ENCODE measurements at regions not wholly inside any gene's neighbourhood (a gene's known extent, or its start where the extent isn't known, plus 50 kb on each side); places are given as distances from the start of the nearest gene placed in this dataset.

GRCh38 chr6:117110146-117110545, 155.2 kb upstream of the VGLL2 start:
- in situ Hi-C loops (cut with HindIII; ENCODE audit: low pct_unique_long_range_greater_than_20kb, low sequenced_read_pairs): no loop called here
- no peak for TF ChIP-seq JUND (IDR thresholded peaks at IDR 0.05; ENCODE audit: low read depth)
- DNase-seq (ENCODE audit: low read depth in 1 of 2, low spot score in 1 of 2): no peak

- DNase-seq (ENCODE audit: low read depth in 1 of 2, low spot score in 1 of 2): no peak
- no peak for TF ChIP-seq JUND (IDR thresholded peaks at IDR 0.05; ENCODE audit: low read depth)
- in situ Hi-C loops (cut with HindIII; ENCODE audit: low pct_unique_long_range_greater_than_20kb, low sequenced_read_pairs): no loop called here
Observed at GRCh38 chr6:117110737-117111136, 154.6 kb upstream of the VGLL2 start.

- TF ChIP-seq JUND (IDR thresholded peaks at IDR 0.05; ENCODE audit: low read depth): no peak
- in situ Hi-C loops (cut with HindIII; ENCODE audit: low pct_unique_long_range_greater_than_20kb, low sequenced_read_pairs): no loop called here
Observed at GRCh38 chr6:117117652-117118051, 147.7 kb upstream of the VGLL2 start.

GRCh38 chr6:117118490-117118889, 146.9 kb upstream of the VGLL2 start:
- no peak for DNase-seq (ENCODE audit: low read depth in 1 of 2, low spot score in 1 of 2)
- TF ChIP-seq JUND (IDR thresholded peaks at IDR 0.05; ENCODE audit: low read depth): no peak
- in situ Hi-C loops (cut with HindIII; ENCODE audit: low pct_unique_long_range_greater_than_20kb, low sequenced_read_pairs): no loop called here

More at GRCh38 chr6:117117652-117118051, 147.7 kb upstream of the VGLL2 start:
- DNase-seq (ENCODE audit: low read depth in 1 of 2, low spot score in 1 of 2): no peak

- TF ChIP-seq JUND (IDR thresholded peaks at IDR 0.05; ENCODE audit: low read depth): no peak
- in situ Hi-C loops (cut with HindIII; ENCODE audit: low pct_unique_long_range_greater_than_20kb, low sequenced_read_pairs): no loop called here
- no peak for DNase-seq (ENCODE audit: low read depth in 1 of 2, low spot score in 1 of 2)
Observed at GRCh38 chr6:117126213-117126612, 139.1 kb upstream of the VGLL2 start.

- DNase-seq (ENCODE audit: low read depth in 1 of 2, low spot score in 1 of 2): no peak
- no peak for TF ChIP-seq JUND (IDR thresholded peaks at IDR 0.05; ENCODE audit: low read depth)
Observed at GRCh38 chr6:117128052-117128451, 137.3 kb upstream of the VGLL2 start.

GRCh38 chr6:117130125-117130524, 135.2 kb upstream of the VGLL2 start:
- in situ Hi-C loops (cut with HindIII; ENCODE audit: low pct_unique_long_range_greater_than_20kb, low sequenced_read_pairs): no loop called here
- no peak for TF ChIP-seq JUND (IDR thresholded peaks at IDR 0.05; ENCODE audit: low read depth)
- DNase-seq (ENCODE audit: low read depth in 1 of 2, low spot score in 1 of 2): no peak

More at GRCh38 chr6:117128052-117128451, 137.3 kb upstream of the VGLL2 start:
- in situ Hi-C loops (cut with HindIII; ENCODE audit: low pct_unique_long_range_greater_than_20kb, low sequenced_read_pairs): no loop called here

GRCh38 chr6:117136702-117137101, 128.7 kb upstream of the VGLL2 start:
- in situ Hi-C loops (cut with HindIII; ENCODE audit: low pct_unique_long_range_greater_than_20kb, low sequenced_read_pairs): no loop called here
- no peak for TF ChIP-seq JUND (IDR thresholded peaks at IDR 0.05; ENCODE audit: low read depth)
- no peak for DNase-seq (ENCODE audit: low read depth in 1 of 2, low spot score in 1 of 2)

GRCh38 chr6:117137711-117138110, 127.6 kb upstream of the VGLL2 start:
- DNase-seq (ENCODE audit: low read depth in 1 of 2, low spot score in 1 of 2): no peak
- TF ChIP-seq JUND (IDR thresholded peaks at IDR 0.05; ENCODE audit: low read depth): no peak
- in situ Hi-C loops (cut with HindIII; ENCODE audit: low pct_unique_long_range_greater_than_20kb, low sequenced_read_pairs): no loop called here

- no peak for TF ChIP-seq JUND (IDR thresholded peaks at IDR 0.05; ENCODE audit: low read depth)
- in situ Hi-C loops (cut with HindIII; ENCODE audit: low pct_unique_long_range_greater_than_20kb, low sequenced_read_pairs): no loop called here
- DNase-seq (ENCODE audit: low read depth in 1 of 2, low spot score in 1 of 2): no peak
Observed at GRCh38 chr6:117138425-117138824, 126.9 kb upstream of the VGLL2 start.

- in situ Hi-C loops (cut with HindIII; ENCODE audit: low pct_unique_long_range_greater_than_20kb, low sequenced_read_pairs): no loop called here
- peak in 1 of 2 experiments; percentile 15 for DNase-seq (ENCODE audit: low read depth in 1 of 2, low spot score in 1 of 2)
- no peak for TF ChIP-seq JUND (IDR thresholded peaks at IDR 0.05; ENCODE audit: low read depth)
Observed at GRCh38 chr6:117138920-117139319, 126.4 kb upstream of the VGLL2 start.

- in situ Hi-C loops (cut with HindIII; ENCODE audit: low pct_unique_long_range_greater_than_20kb, low sequenced_read_pairs): no loop called here
- TF ChIP-seq JUND (IDR thresholded peaks at IDR 0.05; ENCODE audit: low read depth): no peak
- no peak for DNase-seq (ENCODE audit: low read depth in 1 of 2, low spot score in 1 of 2)
Observed at GRCh38 chr6:117142142-117142541, 123.2 kb upstream of the VGLL2 start.

GRCh38 chr6:117142995-117143394, 122.4 kb upstream of the VGLL2 start:
- in situ Hi-C loops (cut with HindIII; ENCODE audit: low pct_unique_long_range_greater_than_20kb, low sequenced_read_pairs): no loop called here
- TF ChIP-seq JUND (IDR thresholded peaks at IDR 0.05; ENCODE audit: low read depth): no peak
- no peak for DNase-seq (ENCODE audit: low read depth in 1 of 2, low spot score in 1 of 2)

- TF ChIP-seq JUND (IDR thresholded peaks at IDR 0.05; ENCODE audit: low read depth): no peak
- in situ Hi-C loops (cut with HindIII; ENCODE audit: low pct_unique_long_range_greater_than_20kb, low sequenced_read_pairs): no loop called here
- no peak for DNase-seq (ENCODE audit: low read depth in 1 of 2, low spot score in 1 of 2)
Observed at GRCh38 chr6:117143647-117144046, 121.7 kb upstream of the VGLL2 start.
